Liver (tissue), 3 donors: ENCODE measurements at regions not wholly inside any gene's neighbourhood (a gene's known extent, or its start where the extent isn't known, plus 50 kb on each side); places are given as distances from the start of the nearest gene placed in this dataset.

Source experiments
- EGR1 ChIP-seq, 2 donors: IDR thresholded peaks; 2 replicates each; pipeline ENCODE4 v1.6.1; 2016 to 2018; ENCODE audit warnings: antibody characterized with exemption in 2 of 2, low read depth in 2 of 2
- FOXA1 ChIP-seq: IDR thresholded peaks from 2 replicates; pipeline ENCODE4 v1.6.1; 2016; ENCODE audit warnings: antibody characterized with exemption
- RAD21 ChIP-seq, 2 donors: IDR thresholded peaks; 2 replicates each; pipeline ENCODE4 v1.6.1; 2016; ENCODE audit warnings: antibody characterized with exemption in 2 of 2, mild to moderate bottlenecking in 2 of 2
- SP1 ChIP-seq: IDR thresholded peaks from 2 replicates; pipeline ENCODE4 v1.6.1; 2018; ENCODE audit warnings: antibody characterized with exemption, mild to moderate bottlenecking
- TF ChIP-seq, protein P1 (sequence below): fragments of 150-350 bp; IDR thresholded peaks from 2 replicates; pipeline ENCODE4 v1.5.1; 2017; ENCODE audit warnings: improper control_type of control experiment, low read depth, low read length; ENCODE audit not compliant: missing input control
- TF ChIP-seq, protein P2 (sequence below): IDR thresholded peaks from 2 replicates; pipeline ENCODE4 v1.6.1; 2016; ENCODE audit warnings: antibody characterized with exemption, mild to moderate bottlenecking
- donor health status: healthy.
- donor health status: healthy.

DNA sequence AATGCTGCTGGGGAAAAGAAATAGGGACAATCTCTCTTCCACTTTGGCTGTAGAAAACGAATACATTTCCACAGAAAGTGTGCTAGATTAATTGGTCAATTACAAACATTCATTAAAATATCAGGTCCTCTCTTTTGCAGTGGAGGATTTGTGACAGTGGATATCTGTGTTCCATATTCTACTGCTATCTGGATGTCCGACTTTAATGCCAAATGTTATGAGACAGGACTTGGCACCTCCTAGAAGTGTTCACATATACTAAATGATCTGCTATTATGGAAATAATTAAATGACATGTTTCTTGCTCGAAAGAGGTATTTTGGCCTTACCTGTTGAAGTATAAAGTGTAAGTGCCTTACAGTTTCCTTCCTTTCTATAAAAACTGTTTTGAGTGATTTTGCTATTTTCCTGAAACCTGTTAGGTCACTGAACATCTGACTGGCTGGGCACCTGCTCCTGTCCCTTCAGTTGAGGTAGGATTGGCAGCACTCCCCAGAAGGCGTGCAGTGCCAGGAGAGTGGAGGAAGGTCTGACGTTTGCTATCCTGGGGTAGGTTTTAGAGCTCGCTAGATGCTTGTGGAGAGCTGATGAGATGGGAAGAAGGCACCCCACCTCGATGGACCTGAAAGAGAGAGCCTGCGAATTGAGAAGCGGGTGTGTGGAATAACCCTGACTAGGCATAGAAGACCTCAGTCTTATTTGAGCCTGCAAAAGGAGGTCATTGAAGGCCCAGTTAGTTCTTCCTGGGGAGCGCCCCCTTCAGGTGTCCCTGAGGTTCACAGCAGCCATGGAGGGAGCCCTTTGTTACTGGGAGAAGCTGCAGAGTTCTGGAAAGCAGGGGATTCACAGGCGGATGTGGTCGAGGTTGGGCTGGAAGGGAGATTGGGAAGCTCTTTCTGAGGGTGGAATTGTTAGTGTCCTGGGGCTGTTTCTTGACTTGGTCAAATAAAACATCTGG, 159.4 kb upstream of the ZNF267 start:
- no peak for TF ChIP-seq RAD21 (IDR thresholded peaks at IDR 0.05)
- TF ChIP-seq EGR1 (IDR thresholded peaks at IDR 0.05; ENCODE audit: low read depth in 2 of 2), result no peak
- TF ChIP-seq, protein P1, sequence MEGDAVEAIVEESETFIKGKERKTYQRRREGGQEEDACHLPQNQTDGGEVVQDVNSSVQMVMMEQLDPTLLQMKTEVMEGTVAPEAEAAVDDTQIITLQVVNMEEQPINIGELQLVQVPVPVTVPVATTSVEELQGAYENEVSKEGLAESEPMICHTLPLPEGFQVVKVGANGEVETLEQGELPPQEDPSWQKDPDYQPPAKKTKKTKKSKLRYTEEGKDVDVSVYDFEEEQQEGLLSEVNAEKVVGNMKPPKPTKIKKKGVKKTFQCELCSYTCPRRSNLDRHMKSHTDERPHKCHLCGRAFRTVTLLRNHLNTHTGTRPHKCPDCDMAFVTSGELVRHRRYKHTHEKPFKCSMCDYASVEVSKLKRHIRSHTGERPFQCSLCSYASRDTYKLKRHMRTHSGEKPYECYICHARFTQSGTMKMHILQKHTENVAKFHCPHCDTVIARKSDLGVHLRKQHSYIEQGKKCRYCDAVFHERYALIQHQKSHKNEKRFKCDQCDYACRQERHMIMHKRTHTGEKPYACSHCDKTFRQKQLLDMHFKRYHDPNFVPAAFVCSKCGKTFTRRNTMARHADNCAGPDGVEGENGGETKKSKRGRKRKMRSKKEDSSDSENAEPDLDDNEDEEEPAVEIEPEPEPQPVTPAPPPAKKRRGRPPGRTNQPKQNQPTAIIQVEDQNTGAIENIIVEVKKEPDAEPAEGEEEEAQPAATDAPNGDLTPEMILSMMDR, result no peak
- TF ChIP-seq, protein P2, sequence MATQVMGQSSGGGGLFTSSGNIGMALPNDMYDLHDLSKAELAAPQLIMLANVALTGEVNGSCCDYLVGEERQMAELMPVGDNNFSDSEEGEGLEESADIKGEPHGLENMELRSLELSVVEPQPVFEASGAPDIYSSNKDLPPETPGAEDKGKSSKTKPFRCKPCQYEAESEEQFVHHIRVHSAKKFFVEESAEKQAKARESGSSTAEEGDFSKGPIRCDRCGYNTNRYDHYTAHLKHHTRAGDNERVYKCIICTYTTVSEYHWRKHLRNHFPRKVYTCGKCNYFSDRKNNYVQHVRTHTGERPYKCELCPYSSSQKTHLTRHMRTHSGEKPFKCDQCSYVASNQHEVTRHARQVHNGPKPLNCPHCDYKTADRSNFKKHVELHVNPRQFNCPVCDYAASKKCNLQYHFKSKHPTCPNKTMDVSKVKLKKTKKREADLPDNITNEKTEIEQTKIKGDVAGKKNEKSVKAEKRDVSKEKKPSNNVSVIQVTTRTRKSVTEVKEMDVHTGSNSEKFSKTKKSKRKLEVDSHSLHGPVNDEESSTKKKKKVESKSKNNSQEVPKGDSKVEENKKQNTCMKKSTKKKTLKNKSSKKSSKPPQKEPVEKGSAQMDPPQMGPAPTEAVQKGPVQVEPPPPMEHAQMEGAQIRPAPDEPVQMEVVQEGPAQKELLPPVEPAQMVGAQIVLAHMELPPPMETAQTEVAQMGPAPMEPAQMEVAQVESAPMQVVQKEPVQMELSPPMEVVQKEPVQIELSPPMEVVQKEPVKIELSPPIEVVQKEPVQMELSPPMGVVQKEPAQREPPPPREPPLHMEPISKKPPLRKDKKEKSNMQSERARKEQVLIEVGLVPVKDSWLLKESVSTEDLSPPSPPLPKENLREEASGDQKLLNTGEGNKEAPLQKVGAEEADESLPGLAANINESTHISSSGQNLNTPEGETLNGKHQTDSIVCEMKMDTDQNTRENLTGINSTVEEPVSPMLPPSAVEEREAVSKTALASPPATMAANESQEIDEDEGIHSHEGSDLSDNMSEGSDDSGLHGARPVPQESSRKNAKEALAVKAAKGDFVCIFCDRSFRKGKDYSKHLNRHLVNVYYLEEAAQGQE, result no peak
- TF ChIP-seq FOXA1, result no peak
- TF ChIP-seq SP1, result no peak
